SK-N-SH (cell line): ENCODE measurements at regions not wholly inside any gene's neighbourhood (a gene's known extent, or its start where the extent isn't known, plus 50 kb on each side); places are given as distances from the start of the nearest gene placed in this dataset.

ENCODE experiments used
- CTCF ChIP-seq: fragments of 200-600 bp; sonication (generic); IDR thresholded peaks from 2 replicates; pipeline ENCODE4 v1.6.1; 2017; ENCODE audit warnings: antibody characterized with exemption, mild to moderate bottlenecking, moderate library complexity
- GABPA ChIP-seq: IDR thresholded peaks from 2 replicates; pipeline ENCODE4 v1.4.0; 2012; ENCODE audit warnings: low read depth, mild to moderate bottlenecking
- MAX ChIP-seq: IDR thresholded peaks from 2 replicates; pipeline ENCODE4 v1.4.0; 2012; ENCODE audit warnings: low read depth
- PBX3 ChIP-seq: IDR thresholded peaks from 2 replicates; pipeline ENCODE4; 2012
- RFX5 ChIP-seq: IDR thresholded peaks from 2 replicates; pipeline ENCODE4 v1.6.1; 2012; ENCODE audit warnings: mild to moderate bottlenecking, improper control_type of control experiment, low read length
- YY1 ChIP-seq: IDR thresholded peaks from 2 replicates; pipeline ENCODE4 v1.4.0; 2012; ENCODE audit warnings: low read depth, mild to moderate bottlenecking
- ZBTB33 ChIP-seq: IDR thresholded peaks from 2 replicates; pipeline ENCODE4 v1.4.0; 2012; ENCODE audit warnings: low read depth, borderline replicate concordance

- TF ChIP-seq ZBTB33 (no peak), GABPA (no peak), CTCF (no peak), PBX3 (no peak), RFX5 (no peak), MAX (no peak), YY1 (no peak)
These were observed 220.9 kb upstream of the SFRP2 start for GRCh38 chr4:154009788-154010187.
